NCI-H510A (cell line): ENCODE measurements at regions not wholly inside any gene's neighbourhood (a gene's known extent, or its start where the extent isn't known, plus 50 kb on each side); places are given as distances from the start of the nearest gene placed in this dataset.
"Not testable (repeated sequence)": the region's sequence is repeated elsewhere in the genome, so short reads cannot be mapped to it uniquely, and the experiment has no call there.

Experiments
- DNase-seq: peaks from one replicate; lab custom pipeline; 2025; lab: John Stamatoyannopoulos, UW

DNA sequence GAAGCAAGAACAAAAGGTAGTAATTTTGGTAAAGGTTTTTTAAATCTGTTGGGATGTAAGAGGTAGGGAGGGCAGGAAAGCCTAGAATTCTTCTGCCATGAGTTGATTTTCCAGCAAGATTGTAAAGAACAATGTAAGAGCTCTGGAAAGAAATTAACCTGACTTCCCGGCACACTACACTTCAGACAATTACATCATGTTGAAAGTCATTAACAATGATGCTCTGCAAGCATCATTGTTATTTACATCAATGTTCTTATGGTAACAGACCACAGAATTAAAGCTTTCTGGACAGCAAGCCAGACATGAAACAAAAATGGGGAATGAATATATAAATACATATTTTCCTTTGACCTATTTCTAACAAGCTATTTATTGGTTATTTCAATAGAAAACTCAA is 342.2 kb downstream of the CEP170 start:
- DNase-seq, result not testable (repeated sequence)

GRCh38 chr1:242900558-242900957 is 354.5 kb downstream of the CEP170 start:
- not testable (repeated sequence) for DNase-seq

DNA sequence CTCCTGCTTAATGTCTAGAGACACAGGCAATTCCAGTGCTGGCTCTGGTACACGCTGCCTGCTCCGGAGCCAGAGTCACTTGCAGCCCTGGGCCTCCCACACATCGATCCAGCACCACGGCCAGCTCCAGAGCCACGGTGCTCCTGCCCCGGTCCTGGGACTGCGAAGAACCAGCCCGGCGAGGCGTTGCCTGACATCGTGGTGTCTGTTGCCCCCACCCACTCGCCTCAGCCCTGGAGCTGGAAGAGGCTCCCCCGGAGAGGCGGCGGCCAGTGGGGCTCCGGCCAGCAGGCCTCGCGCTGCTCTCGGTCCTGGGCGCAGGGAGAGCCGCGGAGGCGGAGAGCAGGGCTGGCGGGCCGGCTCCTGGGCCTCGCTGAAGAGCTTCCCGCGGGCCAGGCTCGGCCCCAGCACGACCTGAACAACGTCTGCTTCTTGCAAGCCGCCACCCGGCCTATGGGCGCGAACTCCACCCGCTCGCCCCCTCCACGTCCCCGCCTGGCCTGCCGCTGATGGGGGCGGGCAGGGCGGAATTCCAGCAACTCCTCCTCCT is 364.8 kb downstream of the CEP170 start:
- peak; percentile 15 for DNase-seq

DNA sequence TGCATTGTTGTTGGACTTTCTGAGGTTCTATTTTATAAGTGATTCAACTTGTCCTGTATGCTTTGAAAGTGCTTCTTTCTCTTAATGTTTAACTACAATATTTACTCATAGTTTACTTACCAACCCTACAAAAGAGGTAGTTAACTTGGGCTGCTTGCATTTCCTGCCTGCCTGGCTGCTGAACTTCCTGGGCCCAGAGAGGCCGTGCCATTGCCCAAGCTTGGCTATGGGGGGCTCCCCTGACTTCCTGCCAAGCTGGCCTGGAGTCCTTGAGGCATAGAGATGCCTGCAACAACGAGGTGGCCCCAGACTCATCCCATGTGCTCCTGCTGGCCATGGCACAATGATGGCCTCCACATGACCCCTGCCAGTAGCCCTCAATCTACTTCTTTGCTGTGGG is 361.6 kb upstream of the PLD5 start:
- no peak for DNase-seq

GRCh38 chr1:242880022-242880421 is 355.5 kb upstream of the PLD5 start:
- DNase-seq, result not testable (repeated sequence)

DNA sequence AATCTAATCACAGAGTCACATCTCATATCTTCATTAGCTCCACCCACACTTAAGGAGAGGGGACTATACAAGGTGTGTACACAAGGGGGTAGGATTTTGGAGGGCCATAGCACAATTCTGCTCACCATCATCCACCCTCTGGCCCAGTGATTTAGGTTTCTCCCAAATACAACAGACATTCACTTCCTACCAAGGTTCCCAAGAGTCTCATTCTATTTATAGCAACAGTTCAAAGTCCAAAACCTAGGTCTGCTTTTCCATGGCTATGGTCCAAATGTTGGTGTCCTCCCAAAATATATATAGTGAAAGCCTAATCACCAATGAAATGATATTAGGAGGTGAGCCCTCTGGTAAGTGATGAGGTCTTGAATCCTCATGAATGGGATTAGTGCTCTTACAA is 353.2 kb upstream of the PLD5 start:
- no peak for DNase-seq

DNA sequence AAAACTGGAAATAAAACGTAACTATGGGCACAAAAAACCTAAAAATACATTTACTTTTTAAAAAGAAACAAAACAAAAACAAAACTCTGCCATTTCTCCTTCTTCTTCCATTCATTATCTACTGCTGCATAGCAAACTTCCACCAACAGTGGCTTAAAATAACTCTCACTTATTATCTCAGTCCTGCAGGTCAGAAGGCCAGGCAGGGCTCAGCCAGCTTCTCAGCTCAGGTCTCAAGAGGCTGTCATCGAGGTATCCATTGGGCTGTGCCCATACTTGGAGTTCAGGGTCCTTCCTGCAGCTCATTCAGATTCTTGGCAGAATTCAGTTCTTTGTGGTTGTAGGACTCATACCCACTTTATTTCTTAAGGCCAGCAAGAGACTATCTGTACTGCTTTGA is 352.7 kb upstream of the PLD5 start:
- no peak for DNase-seq

GRCh38 chr1:242876030-242876429 is 351.5 kb upstream of the PLD5 start:
- DNase-seq, result no peak

DNA sequence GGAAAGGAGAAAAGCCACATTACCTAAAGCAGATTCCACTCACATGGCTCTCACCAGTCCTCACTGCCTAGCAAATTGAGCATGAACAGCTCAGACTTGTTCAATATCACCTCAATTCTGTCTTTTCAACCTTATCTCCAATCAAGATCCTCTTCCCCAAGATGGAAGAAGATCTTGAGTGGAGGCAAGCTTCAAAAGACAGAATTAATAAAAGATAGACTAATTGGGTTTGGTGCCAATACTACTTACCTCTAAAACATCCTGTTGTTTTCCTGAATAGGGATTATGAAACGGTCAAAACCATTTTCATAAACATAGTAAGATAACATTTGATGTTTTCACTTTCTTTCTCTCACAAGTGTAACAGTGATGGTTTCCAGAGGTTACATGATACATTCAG is 349.2 kb upstream of the PLD5 start:
- DNase-seq, result no peak

DNA sequence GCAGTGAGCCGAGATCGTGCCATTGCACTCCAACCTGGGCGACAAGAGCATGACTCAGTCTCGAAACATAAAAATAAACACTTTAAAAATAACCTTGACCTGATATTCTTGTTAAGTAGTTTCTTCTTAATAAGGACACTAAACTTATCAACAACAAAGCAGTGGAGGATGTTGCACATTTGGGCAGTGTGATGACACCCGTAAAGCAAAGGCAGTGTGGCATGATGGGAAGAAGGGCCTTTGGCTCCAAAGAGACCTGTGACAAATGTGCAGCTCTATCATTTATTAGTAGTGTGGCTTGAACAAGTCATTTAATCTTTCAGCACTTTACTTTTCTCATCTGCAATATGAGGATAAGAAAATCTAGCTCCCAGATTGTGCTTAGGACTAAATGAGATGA is 348.0 kb upstream of the PLD5 start:
- no peak for DNase-seq

- DNase-seq, result no peak
Observed at GRCh38 chr1:242871471-242872030, 347.1 kb upstream of the PLD5 start.

- DNase-seq, result no peak
Observed at GRCh38 chr1:242870966-242871365, 346.5 kb upstream of the PLD5 start.

DNA sequence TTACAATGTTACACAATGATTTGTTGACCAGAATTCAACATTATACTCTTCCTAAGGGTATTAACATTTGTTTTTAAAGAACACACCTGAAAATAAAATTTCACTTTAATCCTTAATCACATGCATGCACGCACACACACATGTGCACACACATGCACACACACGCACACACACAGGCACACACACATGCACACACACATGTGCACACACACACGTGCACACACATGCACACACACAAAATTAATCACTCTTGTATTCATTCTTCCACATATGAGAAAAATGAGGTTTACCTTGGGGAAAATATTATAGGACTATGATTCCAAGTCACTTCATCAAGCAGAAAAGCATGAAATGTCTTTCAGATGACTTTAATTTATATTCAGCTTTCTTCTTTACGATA is 331.8 kb upstream of the PLD5 start:
- no peak for DNase-seq

GRCh38 chr1:242854466-242854865 is 330.0 kb upstream of the PLD5 start:
- no peak for DNase-seq

GRCh38 chr1:242847390-242847993 is 323.0 kb upstream of the PLD5 start:
- no peak for DNase-seq

DNA sequence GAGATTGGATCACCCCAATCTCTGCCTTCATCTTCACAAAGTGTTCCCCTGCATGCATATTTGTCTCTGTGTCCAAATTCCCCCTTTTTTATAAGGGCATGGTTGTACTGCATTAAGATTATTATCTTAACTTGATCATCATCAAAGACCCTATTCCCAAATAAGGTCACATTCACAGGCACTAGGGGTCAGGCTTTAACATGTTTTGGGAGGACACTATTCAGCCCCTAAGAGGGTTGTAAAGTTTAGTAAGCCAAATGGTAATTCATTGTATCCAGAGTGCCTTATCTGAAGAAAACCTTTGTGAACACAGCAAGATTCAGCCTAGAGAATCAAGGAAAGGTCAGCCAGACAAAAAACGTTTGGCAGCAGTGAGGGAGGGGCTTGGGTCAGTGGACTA is 317.6 kb upstream of the PLD5 start:
- no peak for DNase-seq

GRCh38 chr1:242839101-242839500 is 314.6 kb upstream of the PLD5 start:
- no peak for DNase-seq

DNA sequence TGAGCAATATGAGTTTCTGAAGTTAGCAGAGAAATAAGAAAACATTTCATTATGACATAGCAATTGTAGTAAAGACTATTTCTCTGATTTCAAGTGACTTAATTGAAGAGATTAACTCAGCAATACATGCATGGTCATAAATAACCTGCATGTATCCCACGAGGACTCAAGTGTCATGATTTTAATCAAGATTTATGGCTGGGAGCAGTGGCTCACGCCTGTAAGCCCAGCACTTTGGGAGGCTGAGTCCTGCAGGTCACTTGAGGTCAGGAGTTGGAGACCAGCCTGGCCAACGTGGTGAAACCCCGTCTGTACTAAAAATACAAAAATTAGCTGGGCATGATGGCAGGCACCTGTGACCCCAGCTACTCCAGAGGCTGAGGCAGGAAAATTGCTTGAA is 311.9 kb upstream of the PLD5 start:
- DNase-seq, result no peak

DNA sequence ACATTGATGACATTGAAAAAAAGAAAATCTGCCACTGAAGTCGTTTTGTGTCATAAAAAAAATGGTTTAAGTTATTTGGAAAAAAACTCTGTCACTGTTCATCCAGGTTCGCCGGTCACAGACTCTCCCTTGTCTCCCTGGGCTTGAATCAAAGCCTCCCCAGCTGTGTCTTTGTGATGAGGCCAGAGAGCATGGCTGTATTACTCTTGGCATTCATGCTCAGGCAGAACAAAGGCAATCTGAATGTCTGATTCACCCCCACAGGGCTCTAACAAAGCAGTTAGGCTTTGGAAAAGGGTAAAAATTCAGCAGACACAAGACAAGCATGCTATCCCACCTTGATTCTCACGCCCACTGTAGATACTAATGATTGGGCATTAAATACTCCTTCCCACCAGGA is 304.3 kb upstream of the PLD5 start:
- DNase-seq, result no peak

GRCh38 chr1:242828199-242828598 is 303.7 kb upstream of the PLD5 start:
- no peak for DNase-seq

DNA sequence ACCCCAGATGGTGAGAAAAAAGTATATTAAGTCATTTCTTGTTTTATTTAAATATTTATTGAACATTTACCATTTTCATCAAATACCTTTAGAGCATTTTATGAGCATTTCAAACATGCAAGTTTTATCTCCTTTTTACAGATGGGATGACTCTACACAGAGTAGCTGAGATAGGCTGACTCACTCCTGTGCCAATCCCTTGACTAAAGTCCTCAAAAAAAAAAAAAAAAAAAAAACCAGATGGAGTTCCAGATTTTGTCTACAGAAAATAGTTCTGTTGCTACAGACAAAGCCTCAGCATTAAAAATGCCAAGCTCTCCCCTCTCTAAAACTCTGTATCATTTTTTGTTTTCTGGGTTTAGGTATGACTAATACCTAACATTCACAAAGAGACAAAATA is 303.0 kb upstream of the PLD5 start:
- no peak for DNase-seq

DNA sequence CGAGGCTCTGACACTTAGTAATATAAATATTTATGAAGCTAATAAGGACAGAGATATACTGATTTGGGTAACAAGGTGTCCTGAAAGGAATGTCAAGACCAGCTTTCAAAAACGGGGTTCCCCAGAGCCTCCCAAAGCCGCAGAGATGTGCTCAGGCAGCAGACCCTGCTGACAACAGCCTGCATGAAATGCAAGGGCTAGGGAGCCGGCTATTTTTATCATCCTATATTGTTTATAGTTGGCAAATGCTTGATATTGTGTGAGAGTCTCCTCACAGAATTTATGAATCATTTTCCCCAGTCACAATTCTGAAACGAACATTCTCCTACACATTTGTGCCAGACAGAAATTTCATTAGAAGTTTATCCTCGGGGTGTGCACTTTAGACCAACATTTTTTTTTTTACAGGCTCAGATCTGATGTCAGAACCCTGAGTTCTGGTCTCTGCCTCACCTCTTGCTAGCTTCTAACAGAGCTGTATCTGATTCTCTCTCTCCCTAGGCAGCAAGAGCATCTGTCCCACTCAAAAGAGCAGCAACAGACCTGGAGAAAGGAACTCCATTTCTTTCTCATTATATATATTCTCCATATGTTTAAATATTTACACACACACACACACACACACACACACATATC is 302.3 kb upstream of the PLD5 start:
- DNase-seq, result no peak

DNA sequence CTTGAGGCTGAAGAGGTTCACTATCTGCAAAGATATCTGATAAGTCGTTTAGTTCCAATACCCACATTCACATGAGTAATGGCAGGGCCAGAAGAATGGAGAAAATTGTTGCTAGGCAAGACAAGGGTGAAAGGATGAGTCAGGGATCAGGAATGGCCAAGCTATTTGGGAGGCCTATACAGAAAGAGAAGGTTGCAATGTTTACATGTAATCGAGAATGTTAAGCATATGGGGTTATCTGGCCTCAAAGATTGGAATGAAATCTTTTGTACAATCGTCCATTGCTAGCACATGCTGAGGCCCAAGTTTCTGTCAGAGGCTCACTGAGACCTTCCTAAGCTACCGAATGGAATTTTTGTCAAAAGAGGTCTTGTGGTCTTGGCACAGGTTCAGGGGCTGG is 299.9 kb upstream of the PLD5 start:
- DNase-seq, result no peak
